NOMO-1 treated with DMSO at 0.1 percent for 48 hours (cell line): ENCODE measurements at regions not wholly inside any gene's neighbourhood (a gene's known extent, or its start where the extent isn't known, plus 50 kb on each side); places are given as distances from the start of the nearest gene placed in this dataset.
"Not testable (repeated sequence)": the region's sequence is repeated elsewhere in the genome, so short reads cannot be mapped to it uniquely, and the experiment has no call there.

Source experiments
- DNase-seq: peaks from one replicate; lab custom pipeline; 2025; ENCODE audit not compliant: unreplicated experiment; lab: John Stamatoyannopoulos, UW

DNA sequence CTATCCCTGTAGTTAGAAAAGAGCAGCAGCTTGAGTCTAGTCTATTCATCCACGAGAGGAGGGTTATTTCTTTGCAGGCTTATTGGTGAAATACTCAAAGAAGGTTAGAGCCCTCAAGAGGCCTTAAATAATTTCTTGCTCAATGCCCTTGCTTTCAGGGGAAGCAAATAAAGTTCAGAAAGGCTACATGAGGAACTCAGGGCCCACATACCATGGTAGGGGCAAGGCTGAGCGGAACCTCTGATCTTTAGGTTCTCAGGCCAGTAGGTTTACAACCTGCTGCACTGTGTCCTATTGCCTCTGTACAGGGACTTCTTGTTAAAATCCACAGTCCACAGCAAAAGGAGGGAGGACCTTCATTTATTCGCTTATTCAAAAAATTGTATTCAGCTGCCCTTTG is 101.7 kb downstream of the ADAMTS15 start:
- DNase-seq, result no peak

DNA sequence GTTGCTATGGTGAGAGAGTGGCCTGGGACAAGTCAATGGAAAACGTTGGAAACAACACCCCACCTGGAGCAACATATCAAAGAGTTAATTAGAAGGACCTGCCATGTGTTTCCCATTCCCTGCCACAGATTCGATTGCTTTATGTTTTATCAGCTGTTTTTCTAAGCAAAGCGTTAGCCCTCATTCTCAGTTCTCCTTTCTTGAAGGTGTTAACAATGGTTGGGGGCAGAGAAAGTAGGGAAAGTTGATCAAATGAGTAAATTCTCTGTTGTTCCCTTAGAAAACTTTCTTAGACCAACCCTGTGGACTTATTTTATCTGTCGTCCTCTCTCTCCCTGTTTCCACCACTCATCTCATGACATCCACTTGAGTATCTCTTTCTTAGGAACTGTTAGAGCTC is 102.5 kb downstream of the ADAMTS15 start:
- no peak for DNase-seq

DNA sequence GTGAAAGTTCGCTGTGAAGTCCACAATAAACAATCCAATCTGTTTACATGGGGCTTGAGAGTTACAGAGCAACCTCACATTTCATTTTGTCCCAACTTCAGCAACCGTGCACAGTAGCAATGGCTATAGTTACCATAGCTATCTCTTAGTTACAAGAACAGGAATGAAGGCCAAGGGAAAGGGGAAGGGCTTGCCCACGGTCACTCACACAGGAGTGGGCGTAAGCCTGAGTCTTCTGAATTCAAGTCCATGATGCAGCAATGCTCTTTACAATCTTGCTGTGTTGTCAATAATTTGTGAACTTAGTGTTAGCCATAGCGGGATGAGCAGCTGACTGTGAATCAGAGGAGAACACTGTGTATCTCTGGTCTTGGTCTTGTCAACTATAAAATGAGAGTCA is 102.9 kb downstream of the ADAMTS15 start:
- no peak for DNase-seq

DNA sequence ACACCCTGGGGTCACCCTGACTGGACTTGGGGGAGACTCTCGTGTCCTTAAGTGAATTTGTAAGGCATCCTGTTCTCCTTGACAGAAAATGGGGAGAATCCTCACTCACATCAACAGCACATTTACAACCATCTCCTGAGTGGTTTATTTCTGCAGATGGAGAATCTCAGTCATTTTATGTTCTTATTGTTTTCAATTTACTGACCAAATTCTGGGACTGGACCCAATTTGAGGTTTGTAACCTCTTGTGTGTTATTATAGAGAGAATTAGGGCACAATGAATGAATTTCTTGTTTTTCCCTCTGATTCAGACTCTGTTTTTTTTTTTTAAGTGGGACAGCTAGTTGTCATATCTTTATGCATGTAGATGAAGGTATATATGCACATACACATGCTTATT is 104.9 kb downstream of the ADAMTS15 start:
- no peak for DNase-seq

DNA sequence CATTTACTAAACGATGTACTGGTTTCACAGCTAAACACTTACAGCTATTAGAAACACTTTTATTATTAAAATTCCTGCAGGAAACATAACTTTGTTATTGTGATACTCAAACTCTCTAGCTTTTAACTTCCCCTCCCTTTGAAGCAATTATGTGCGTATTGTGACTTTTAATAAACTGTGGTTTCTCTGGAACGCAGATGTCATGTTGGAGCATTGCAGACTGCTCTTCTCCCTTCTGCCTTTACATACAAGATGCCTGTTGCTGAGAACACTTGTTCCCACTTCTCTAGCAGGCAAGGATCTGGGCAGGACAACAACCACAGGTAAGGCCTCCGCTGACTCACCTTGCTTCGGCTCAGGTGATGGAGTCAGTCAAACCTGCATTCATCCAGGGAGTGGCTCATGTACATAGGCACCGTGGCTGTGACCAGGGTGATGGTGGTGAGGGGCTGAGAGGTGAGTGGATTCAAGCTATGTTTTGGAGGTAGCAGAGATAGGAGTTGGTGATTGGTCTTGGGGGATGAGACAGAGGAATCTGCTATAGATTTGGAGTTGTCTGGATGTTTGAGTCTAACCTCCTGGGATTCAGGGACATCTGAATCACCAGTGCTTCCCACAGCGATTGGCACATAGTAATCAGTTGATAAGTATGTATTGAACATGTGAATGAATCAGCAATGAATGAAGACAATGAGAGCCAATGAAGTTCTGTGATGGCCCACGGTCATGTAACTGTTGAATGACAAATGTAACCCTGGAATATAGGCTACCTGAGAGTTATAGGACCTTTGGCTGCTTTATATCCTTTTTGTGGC is 106.0 kb downstream of the ADAMTS15 start:
- DNase-seq, result no peak

DNA sequence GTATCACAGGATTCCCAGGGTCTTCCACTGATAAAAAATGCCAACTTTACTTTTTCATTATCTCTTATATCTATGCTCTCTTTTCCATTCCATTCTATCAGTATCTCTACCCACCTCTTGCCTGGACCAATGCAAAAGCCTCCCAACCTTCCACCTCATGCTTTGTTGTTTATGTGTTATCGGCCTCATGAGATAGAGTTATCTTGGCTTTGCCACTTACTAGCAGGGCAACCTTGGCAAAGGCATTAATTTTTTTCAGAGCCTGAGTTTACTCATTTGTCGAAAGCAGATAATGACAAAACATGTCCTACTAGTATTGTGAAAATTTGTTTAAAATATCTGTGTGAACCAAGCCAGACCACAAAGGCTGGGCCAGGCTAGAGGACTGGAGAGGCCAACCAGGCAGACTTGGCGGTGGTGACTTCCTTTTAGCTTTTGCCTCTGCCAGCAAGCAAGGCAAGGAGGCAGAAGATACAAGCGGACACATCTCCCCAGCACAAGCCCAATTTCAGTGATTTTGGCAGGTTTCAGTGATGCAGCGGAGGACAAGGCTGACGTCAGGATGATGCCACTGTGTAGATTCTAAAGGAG is 106.9 kb downstream of the ADAMTS15 start:
- no peak for DNase-seq

DNA sequence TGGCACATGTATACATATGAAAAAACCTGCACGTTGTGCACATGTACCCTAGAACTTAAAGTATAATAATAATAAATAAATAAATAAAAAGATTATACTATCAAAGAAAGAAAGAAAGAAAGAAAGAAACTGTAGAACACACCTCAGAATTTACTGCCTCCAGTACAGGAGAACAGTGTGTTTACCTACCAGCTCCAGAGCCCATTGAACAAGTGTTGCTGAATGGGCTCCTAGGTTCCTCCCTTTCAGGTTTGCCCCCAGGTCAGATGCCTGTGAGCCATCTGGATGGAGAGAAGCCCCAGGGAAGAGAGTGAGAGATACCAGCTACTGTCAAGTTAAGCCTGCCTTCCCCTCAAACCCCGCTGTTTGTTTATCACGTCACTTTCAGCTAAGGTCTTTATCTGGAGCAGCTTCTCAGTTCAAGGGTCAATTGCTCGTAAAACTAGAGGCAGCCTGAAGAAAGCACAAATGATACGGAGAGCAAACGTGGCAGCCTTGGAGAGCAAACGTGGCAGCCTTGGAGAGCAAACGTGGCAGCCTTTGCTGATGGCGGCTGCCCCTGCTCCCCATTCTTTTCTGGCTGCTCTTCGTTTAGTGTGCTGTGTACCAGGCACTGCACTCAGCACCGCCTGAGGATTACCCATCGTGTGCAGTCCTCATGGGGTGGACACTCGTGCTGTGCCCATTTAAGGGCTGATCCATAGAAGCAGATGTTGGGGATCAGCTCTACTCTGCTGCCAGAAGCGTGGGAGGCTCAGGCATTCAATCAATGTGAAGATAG is 111.7 kb downstream of the ADAMTS15 start:
- DNase-seq, result no peak

DNA sequence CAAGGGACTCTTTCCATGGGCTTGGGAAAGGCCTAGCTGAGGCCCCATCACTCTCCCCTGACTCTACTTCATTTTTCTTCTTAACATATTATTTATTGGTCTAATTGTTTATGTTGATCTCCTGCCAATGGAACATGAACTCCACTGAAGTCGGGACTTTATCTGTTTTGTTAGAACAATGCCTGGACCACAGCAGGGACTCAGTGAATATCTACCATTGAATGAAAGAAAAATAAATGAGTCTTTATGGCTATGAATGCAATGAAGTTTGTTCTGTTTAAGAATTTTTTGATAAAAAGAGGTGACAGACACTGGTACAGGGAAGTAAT is 112.3 kb downstream of the ADAMTS15 start:
- DNase-seq, result no peak

DNA sequence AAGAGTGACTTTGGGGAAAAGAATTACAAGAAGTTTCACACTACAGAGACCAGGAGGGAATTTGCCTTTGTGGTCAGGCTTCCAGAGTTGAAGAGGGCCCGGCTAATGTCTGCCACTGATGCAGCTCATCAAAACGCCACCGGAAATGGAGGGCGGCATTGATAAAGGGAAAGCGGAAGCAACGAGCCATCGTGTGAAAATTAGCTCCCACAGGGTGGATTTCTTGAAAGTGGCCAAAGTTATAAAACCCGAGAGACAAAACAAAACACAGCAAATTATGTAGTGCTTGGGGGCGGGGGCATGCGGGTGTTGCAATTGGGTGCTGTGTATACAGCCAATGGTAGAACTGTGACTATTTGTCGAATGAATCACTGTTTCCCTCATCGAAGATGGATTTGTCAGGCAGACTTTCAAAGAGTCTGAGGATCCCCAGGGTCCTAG is 113.0 kb downstream of the ADAMTS15 start:
- no peak for DNase-seq

DNA sequence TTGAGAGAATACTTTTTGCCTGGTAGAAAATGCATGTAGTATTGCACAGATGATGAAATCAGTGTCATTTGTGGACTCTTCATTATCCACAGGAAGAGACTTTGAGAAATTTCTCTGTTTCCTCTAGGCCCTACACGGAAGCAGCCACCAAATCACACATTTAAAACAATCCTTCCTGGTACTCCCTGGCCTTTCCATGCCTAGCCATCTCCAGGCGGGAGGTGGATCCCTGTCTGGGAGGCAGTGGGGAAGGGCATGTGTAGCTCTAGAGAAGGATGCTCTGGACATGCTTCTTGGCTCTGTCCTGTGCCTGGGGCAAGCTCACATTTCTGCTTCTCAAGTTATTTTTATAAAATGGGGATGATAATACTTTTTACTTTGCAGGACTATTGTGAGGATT is 114.1 kb downstream of the ADAMTS15 start:
- DNase-seq, result no peak

DNA sequence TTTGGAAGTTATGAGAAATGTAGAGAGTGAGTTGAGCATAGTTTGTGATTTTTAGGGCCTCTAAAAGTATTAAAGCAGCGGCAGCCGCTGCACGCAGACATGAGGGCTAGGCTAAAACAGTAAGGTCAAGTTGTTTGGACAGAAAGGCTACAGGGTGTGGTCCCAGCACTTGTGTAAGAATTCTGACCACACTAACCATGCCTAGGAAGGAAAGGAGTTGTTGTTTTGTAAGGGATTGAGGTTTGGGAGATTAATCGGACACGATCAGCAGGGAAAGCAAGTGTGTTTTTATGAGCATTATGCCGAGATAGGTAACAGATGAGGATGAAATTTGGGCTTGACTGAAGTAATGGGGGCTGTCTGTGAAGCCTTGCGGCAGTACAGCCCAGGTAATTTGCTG is 117.9 kb downstream of the ADAMTS15 start:
- DNase-seq, result not testable (repeated sequence)

DNA sequence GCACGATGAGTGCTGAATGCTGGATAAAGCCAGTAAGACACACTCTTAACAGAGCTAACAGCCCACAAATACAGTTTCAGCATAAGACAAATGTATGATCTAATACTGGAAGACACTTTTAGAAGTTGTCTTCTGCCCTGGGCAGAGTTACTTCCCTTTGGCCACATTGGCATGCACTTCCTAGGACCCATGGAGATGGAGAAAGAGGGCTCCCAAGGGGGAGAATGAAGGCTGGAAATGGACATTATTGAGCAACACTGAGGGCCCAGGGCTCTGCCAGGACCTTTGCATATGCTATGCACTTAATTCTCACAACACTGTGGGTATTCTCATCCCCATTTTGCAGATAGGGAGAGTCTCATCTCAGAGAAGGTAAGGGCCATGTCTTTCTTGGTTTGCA is 123.1 kb downstream of the ADAMTS15 start:
- no peak for DNase-seq

DNA sequence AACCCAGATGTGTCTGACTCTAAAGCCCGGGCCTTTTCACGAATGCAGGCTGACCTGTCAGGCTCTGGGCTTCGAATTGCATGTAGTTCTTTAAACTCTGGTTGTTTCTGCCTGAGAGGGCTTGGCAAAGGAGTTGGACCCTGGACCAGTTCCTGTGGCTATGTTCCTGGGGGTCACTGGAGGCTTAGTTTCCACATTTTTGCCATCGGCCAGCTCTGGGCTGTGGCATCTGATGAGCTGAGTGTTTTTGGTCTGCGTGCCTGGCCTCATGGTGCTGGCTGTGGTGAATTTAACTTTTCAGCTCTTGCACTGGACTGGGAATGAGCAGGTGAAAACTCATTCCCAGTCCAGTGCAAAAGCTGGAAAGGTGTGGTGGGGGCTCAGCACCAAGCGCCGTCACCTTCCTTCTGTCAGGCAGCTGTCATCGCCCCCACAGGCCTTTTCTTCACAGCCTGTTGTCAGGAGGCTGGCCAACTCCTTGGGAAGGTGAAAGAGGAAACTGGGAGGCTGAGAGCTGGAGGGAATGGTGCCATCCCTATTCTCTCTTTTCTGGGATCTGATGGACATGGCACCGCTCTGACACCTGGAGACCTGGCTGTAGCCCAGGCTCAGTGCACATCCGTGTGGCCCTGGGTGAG is 123.6 kb downstream of the ADAMTS15 start:
- no peak for DNase-seq

DNA sequence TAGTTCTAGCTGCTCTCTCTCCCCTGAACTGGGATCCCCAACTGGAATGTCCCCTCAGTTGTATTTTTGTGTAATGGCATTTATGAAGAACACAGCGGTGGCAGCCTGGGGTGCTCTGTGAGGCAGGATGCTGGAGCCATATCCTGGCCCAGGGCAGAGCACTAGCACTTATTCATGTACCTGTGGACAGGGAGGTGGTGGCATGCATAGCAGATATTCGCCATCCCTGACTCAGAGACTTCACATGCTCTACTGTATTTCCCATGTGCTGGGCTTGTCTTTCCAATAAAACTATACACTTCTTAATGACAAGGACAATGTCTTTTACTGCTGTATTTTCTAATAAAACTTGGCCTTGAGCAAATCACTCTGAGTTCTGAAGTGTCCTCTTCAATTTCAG is 125.3 kb downstream of the ADAMTS15 start:
- no peak for DNase-seq

DNA sequence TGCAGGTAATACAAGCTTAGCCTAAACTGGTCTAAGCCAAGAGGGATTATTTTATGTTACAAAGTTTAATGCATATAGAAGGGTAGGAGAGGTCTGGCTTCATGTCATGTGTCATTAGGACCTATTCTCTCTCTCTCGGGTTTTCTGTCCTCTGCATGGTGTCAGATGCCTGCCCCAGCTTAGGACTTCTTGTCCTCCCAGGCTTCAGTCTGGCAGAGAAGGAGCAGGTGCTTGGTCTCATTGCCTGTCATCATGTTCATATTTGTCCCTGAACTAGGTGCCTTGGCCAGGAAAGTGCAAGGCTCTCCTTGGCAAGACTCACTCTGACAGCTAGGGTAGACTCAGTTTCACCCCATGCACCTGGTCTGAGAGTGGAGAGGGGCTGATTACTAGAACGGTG is 126.3 kb downstream of the ADAMTS15 start:
- DNase-seq, result no peak

DNA sequence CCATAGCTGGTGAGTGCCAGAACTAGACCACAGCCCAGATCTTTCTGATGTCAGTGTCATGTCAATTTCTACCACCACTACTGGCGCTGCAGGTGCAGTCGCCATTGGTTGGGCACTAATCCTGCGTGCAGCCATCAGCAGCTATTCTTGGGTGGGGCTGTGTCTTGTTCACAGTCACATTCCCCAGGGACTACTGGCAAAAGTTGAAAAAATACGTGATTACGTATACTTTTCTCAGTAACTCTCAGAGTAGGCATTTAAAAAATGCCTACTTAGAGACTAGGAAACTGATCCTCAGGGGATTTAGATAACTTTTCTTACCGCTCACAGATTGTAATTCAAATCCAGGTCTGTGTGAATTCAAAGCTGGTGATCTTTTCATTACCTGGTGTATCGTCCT is 127.7 kb downstream of the ADAMTS15 start:
- no peak for DNase-seq

DNA sequence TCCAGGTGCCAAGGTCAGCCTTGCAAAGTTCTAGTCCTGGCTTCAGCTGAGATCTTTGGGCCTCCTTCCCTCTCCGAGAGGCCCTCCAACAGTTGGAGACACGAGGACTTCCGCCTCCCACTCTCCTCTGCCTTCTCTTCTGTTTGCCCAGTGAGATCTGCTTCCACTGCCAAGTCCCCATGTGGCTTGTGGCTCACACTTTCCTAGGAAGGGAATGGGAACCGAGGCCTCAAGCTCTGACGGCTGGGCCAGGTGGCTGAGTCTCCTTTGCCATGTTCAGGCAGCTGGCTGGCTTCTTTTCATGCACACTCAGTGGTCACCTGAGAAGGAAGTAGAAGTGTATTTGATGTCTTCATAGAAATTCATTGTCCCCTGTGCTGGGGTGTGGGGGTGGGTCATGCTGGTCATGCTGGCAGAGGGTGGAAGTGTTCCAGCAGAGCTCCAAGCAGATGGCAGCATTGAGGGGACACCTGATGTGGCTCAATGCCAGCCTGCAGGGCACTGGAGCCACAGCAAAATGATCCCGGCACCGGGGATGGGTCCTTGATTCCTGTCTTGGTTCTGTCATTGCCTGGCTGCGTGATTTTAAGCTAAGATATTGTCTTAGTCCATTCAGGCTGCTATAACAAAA is 130.4 kb downstream of the ADAMTS15 start:
- DNase-seq, result no peak

DNA sequence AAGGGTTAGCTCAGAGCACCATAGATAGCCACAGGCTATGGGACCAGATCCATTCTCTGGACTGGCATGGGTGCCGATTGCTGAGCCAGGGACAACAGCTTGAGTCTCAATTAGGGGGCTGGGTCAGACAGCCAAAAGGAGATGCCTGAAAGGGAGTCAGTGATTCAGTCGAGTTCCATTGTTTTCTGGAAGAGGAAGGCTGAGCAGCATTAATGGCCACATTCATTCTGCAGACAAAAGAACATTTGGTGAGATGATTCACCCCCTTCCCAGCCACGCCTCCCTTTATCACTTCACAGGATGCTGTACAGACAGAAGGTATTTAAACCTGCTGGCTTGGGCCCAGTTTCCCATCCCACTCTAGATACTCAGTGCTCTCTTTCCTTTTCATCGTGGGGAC is 131.9 kb downstream of the ADAMTS15 start:
- DNase-seq, result no peak

DNA sequence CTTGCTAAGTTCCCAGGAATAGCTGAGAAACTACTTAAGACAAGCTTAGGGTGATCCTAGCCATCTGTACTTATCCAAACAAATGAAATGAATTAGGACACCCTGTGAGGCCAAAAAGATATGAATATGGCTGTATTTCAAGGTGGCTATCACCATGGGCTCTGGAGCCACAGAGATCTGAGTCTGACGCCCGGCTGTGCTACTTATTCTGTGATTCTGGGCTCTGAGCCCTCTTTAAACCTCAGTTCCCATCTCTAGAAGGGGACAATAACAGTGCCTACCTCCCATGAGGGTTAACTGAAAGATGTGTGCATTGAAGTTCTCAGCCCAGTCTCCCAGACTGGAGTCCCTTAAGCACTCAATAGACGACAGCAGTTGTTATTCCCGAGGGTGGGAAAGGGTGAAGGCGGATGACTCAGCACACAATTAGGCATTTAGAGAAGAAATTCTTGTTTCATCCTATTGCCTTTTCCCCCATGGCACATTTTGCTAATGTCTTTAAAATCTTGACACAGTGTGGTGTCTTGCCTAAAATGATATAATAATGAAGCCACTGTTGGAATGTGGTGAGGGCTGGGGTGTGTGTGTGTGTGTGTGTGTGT is 132.5 kb downstream of the ADAMTS15 start:
- no peak for DNase-seq

DNA sequence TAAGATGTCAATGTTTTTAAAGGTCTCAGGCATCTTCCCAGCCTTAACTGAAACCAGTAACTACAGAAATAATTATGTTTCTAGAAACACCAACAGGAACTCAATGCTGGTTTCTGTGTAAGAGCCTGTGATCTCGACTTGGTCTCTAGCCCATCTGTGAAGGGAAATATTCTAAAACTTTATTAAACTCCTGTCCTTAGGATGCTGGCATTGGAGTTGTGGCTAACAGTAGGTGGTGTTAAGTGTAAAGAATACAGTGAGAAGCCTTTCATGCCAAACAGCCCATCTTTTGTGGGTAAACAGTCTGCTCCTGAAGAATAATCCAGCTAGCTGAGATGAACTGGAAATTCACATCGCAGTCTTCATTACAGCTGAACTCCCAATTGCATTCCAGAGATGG is 133.2 kb downstream of the ADAMTS15 start:
- no peak for DNase-seq

DNA sequence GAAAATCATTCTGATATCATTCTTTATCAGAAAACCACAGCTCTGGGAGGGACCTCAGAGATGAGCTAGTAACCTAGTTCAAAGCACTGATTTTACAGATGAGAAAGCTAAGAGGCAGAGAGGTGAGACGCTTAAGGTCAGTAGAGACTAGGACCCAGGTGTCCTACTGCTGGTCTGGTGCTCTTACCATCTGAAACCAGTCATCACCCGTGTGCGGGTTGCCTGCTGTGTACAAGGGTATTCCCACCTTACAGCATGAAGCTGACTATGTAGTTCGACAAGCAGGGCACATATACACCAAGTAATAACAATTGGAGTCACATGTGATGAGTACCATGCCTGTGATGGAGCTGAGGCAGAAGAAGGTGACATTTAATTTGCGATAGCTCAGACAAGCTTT is 133.7 kb downstream of the ADAMTS15 start:
- DNase-seq, result no peak
